ENCODE measurements at regions not wholly inside any gene's neighbourhood (a gene's known extent, or its start where the extent isn't known, plus 50 kb on each side); places are given as distances from the start of the nearest gene placed in this dataset.

DNA sequence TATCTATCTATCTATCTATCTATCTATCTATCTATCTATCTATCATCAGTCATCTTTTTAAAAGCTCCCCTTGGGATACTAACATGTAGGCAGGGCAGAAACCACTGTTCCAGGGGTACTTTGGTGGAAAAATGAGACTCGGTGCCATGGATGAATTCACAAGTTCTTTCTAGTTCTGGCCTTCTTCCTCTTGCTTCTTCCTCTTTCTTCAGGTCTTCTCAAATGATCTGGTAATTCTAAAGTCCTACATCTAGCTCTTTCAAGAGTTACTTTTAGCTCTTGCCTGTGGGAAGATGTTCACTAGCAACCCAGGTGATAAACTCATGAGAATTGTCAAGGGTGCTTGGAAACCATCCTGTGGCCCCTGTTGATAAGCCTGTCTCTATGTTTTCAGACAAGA is 168.5 kb upstream of the TBC1D5 start:
- TF ChIP-seq ZNF274 (IDR thresholded peaks at IDR 0.05; ENCODE audit: low read depth, low read length) (no peak), YY1 (IDR thresholded peaks at IDR 0.05; ENCODE audit: insufficient read depth, insufficient read length) (no peak)
